ENCODE measurements at regions not wholly inside any gene's neighbourhood (a gene's known extent, or its start where the extent isn't known, plus 50 kb on each side); places are given as distances from the start of the nearest gene placed in this dataset.
"Not testable (repeated sequence)": the region's sequence is repeated elsewhere in the genome, so short reads cannot be mapped to it uniquely, and the experiment has no call there.

DNA sequence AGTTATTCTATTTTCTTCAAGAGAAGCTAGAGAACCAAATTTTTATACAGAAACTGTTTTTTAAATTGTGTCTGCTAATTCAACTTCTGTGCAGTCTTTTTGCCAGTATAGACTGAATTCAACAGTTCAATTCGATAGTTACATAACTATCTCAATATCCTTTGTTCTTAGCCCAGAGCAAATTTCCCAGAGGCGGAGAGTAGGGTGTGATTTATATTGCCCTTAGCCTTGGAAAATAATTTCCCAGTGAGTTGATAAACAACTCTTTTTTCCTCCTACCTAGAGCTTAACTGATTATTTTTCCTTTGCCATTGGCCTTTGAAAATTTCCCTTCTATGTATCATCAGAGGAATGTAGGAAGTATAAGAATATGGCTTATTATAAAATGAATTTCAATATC lies 420.5 kb downstream of the NSUN3 start:
- DNase-seq (ENCODE audit: low read depth in 3 of 3, low spot score in 1 of 3), result no peak

DNA sequence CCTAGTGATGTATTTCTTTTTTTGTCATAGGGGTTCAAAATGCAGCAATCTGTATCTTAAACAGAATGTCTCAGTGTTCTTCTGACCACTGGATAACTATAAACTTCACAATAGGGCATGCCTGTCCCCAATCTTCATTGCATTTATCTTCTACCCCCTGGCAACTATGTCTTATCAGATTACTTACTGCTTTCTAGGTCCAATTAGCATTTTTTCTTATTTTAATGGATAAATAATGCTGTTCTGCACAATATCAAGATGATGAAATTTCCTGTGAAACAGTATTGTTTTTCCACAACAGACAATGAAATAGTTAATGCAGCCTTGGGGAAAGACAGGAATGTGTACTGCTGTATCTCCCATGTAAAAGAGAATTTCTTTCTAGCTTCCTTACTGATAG lies 432.1 kb downstream of the NSUN3 start:
- DNase-seq (ENCODE audit: low read depth in 3 of 3, low spot score in 1 of 3), result no peak

DNA sequence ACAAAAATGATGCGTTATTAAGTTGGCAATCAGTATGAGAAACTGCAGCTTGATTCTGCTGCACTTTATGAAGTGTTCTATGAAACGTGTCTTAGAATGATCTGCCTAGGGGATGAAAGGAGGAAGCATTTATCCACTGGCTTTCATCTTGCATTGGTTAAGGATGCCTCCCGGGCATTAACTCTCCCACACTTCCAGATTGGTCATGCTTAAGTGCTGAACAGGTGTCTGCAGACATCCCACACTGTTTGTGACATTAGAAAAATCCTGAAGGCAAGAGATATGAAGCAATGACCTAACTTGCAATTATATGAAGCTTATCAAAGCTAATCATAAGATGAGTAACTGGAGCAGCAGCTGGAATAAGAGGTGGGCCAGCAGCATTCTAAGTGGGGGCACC lies 437.3 kb downstream of the NSUN3 start:
- no peak for DNase-seq (ENCODE audit: low read depth in 3 of 3, low spot score in 1 of 3)

DNA sequence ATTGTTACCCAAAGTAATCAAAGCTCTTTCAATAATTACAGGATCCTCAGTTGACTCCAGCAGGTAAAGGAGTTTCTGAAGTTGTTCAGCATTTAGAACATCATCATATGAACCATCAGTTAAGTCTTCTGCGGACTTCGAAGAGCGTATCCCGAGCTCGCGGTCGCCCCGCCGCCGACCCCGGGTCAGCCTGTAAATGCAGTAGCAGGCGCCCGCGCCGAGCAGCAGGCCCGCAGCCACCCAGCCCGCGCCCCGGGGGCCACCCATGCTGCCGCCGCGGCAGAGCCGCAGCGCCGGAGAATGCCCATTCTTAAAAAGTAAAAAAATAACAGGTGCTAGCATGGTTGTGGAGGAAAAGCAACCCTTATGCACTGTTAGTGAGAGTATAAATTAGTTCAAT lies 444.5 kb downstream of the NSUN3 start:
- not testable (repeated sequence) for DNase-seq (ENCODE audit: low read depth in 3 of 3, low spot score in 1 of 3)

DNA sequence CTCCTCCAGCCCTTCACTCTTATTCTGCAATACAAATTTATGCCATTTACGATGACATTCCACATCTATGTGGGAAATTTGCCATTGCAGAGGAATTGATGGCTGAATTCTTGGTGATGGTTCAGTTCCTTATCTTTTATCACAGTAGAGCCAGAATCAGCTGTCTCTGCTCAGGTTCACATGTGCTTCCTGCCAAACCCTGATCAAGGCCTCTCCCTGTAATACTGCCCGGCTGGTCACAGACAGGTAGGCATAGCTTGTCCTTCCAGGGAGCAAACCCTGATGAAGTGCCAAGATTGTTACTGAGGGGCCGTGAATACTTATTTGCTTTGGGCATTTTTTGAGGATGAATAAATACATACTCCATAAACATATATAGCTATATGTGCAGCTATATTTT lies 450.0 kb downstream of the NSUN3 start:
- DNase-seq (ENCODE audit: low read depth in 3 of 3, low spot score in 1 of 3), result no peak

DNA sequence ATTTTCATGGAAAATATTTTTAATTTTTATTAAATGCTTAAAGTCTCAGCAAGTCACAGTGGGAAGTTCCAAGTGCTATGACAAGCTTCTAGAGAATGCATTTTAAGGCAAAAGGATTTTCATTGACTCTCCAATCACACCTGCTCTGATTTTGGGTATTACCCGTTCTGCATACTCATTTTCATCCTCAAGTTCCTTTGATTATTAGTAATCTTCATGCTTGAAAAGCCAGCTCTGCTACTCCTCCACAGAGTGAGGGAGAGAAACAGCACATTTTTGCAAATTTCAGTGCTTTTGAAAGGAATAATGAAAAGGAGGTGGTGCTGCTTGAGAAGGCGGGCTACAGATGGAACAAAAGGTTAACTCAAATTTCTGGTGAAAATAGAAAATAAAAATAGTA lies 450.7 kb downstream of the NSUN3 start:
- DNase-seq (ENCODE audit: low read depth in 3 of 3, low spot score in 1 of 3), result no peak

DNA sequence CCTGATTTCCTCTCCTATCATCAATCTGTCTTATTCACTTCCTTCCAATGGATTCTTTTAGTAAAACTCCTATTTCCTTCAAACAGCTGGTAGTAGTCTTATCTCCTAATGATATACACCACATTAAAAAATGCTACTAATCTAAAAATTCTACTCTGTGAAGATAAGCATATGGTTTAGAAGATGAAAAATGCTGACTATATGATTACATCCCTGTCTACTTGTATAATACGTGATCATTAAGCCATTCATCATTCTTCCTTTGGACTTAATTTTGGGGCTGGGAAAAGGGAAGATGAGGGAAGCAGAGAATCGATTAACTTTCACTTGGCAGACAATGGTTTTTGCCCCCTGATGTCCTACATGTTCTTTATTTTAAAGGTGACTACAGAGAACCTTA lies 453.1 kb downstream of the NSUN3 start:
- DNase-seq (ENCODE audit: low read depth in 3 of 3, low spot score in 1 of 3), result no peak

DNA sequence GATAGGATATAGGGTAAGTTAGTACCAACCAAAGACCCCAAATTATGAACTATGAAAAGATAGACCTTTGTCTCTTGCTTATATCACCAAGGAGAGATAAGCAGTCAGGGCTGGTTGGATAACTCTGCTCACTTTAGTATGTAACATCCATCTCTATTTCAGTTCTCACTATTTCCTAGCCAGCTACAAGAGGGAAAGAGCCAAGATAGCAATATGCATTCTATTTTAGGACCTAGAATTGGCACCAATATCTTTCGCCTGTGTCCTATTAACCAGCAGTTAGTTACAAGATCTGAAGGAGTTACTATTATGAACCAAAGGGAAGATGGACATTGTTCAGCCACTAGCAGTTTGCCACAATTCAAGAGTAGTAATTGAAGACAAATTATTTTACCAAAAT lies 457.5 kb downstream of the NSUN3 start:
- DNase-seq (ENCODE audit: low read depth in 3 of 3, low spot score in 1 of 3), result no peak

DNA sequence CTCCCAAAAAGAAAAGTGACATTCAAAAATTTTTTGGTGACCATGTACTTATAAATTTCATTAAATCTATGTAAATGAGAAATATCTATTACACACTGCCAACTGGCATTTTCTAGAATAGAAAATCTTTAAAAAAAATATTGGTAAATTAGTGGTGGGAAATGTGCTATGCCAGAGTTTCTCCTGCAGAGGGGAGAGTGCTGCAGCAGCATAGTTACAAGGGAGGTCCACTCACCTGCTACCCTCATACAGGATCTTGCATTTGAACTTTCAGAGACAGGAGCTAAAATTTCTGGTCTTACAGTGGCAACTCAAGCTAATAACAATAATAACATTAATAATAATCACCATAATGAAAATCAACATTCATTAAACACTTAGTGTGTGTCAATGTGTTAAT lies 459.6 kb downstream of the NSUN3 start:
- DNase-seq (ENCODE audit: low read depth in 3 of 3, low spot score in 1 of 3), result no peak

DNA sequence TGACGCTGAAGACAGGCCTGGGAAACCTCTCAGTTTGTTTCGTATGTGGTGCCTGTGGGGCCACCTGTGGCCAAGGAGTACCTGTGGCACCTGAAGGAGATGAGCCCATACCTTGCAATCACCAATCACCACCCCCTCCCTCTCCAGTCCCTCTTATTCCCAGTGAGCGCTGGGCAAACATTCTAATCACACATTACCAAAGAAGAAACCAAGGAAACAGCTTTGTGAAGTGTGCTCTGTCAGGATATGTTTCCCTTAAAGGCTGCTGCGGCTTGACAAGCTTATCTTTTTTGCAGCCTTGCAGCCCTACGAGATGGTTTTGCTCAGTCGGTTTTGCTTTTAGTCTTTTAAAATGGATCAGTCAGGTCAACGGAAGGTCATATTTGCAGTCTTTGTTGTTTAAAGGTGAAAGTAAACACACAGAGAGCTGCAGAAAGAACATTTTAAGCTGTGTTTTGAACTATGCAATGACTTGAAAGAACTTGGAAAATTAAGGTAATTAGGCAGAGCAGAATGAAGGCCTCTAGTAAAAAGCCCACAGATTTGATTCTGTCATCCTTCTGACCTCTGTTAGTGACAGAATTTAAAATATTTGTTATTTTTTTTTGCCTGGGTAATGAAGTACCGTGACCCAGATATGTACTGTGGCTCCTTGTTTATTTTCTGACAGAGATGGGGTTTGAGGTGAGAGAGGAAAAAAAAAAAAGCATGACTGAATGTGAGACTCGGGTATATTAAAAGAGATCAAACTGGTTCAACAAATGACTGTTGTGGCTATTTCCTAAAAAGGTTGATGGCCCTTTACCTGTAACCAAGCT lies 461.4 kb downstream of the NSUN3 start:
- DNase-seq (ENCODE audit: low read depth in 3 of 3, low spot score in 1 of 3), result no peak

DNA sequence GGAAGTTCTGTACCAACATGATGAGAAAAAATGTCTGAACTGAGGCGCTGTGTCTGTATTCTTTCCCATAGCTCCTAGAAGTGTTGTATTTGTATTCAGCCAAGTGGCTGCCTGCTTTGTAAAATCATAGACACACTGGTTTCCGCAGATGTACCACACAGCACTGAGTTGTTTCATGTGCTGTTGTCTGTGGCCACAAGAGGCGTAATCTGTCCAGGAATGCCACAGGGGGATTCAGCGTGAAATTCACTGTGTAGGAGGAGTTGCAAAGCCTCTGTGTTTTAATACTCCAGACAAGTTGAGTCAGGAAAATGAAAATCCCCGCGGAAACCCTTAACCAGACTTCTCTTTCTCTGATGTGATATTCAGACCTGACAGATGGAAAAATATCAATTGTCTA lies 462.2 kb downstream of the NSUN3 start:
- DNase-seq (ENCODE audit: low read depth in 3 of 3, low spot score in 1 of 3), result no peak

DNA sequence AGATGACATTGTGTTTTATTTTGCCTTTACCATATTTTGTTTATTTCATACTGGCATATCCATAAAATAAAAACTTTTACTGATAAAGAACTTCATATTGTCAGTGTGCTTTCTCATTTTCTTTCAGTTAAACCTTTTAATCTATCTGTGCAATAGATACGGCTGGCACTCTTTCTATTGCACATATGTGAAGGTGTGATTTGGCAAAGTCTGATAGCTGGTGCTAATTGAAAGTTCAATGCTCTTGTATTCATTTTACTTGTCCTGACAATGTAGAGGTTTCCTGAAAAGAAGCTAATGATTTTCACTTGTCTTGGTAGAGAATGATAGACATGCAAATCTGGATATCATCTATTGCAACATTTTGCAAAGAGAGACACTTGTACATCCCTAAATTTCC lies 467.0 kb downstream of the NSUN3 start:
- DNase-seq (ENCODE audit: low read depth in 3 of 3, low spot score in 1 of 3), result no peak

DNA sequence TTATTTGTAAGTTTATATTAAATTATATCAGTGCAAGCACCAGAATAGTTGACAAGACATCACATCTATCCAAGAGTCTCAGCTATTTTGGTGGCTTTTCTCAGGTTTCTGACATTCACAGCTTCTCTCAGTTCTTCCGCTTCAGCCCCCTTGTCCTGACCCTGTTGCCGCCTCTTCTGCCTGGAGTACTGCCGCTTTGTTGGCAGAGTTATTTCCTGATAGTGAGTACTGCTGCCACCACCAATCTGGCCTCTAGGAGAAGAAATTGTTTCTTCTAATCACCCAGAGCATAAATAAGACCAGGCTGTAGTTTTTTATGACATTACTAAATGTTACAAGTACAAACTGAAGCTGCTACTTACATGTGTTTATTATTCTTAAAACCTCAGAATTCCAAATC lies 470.1 kb downstream of the NSUN3 start:
- DNase-seq (ENCODE audit: low read depth in 3 of 3, low spot score in 1 of 3), result no peak

DNA sequence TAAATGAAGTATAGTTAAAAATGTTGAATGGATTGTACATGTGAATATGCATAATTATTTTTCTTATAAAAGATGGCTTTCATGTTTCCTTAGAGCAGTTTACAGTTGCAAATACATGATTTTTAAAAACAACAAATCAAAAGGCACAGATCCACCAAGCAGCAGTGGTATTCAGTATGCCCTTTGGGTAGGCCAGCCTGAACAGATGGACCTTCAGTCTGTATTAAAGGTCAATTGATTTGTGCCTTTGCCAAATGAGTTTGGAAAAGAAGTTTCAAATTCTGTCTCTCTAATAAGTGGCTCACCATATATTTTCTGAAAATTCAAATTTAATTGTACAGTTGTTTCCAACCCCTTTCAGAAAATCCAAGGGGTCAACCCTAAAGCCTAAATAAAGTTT lies 477.1 kb downstream of the NSUN3 start:
- no peak for DNase-seq (ENCODE audit: low read depth in 3 of 3, low spot score in 1 of 3)

DNA sequence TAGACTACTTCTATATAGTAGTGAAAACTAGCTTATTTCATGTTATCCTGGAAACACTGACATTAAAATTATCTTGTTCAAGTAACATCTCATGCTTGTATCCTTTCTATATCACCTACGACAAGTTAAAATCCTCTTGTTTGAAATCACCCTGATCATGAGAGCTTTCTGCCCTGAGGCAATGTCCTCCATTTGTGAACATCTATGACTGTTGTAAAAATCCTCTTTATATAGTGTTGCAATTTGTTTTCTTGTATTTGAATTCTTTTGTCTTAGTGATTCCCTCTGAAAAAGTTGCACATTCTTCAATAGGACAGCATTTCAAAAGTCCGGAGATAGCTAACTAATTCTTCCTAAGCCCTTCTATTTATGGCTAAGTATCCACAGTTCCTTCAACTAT lies 480.3 kb downstream of the NSUN3 start:
- DNase-seq (ENCODE audit: low read depth in 3 of 3, low spot score in 1 of 3), result no peak

DNA sequence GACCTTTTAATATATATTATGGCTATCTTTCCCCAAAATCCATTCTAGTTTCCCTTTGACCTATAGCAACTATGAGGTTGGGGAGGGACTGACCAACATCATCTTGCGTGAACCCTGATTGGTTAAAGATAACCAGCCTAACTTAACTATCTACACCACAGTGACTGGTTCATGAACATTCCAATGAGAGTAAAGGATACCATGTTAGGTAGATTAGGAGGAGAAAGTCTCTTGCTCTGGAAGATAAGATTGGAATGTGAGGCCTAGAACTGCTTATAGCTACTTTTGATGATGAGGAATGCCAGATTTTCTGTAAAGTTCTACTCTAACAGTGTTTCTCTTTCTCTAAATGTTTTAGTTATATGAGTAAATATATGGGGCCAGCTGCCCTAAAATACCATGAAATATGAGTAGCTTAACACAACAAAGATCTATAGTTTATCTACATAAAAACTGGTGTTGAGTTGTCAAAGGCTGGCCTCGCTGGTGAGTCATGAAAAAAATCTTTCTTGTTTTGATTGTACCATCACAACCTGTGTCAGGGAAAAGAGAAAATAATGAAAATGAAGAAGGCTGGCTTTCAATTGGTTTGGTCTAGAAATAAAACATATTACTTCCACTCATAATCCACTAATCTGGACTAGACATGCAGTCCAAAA lies 481.4 kb downstream of the NSUN3 start:
- no peak for DNase-seq (ENCODE audit: low read depth in 3 of 3, low spot score in 1 of 3)

DNA sequence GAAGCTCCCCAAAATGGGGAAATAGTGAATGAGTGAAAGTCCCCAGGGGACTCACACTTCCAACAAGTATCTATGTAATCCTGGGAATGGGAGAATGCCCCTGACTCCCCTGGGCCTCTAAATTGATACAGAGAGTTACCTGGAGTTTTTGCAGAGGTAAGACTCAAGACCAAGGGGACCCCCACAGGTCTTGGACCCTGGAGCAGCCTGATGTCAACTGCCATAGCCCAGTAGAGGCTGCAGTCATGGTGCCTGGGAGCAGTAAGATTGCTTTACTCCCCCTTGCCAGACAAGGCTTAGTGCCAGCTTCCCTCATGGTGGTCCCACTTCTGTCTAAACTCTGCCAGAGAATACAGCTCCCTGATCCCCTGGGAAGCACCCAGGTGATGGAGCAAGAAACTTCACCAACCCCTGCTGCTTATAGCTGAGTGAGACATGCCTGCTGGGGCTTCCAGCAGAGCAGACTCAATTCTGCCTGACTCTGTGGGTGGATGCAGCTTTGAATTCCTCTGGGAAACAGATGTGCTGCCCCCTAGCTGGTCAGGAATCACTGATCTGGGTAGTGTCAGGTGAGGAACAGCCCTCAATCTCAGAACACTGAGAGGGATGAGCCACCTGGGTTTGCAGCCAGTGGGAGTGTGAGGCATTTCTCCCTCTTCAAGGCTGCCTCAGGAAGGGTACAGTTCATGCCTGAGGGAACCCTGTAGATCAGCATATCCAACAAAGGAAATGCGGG lies 485.9 kb downstream of the NSUN3 start:
- no peak for DNase-seq (ENCODE audit: low read depth in 3 of 3, low spot score in 1 of 3)

DNA sequence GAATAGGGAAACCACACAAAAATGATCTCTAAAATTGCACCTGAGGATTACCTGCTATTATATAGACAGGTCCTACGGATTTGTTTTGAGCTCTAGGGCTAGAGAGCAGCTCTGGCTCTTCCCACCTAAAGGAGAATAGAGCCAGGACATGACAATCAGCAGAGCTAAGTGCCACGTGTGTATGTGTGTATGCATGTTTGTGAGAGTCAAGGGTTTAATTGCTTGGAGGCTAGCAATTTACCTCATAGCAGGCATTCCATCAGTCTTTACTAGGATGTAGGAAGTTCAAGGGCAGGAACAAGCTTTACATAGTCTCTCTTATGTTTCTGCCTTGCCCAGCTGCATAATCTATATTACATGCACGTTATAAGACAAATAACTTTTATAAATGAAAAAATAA lies 498.2 kb downstream of the NSUN3 start:
- DNase-seq (ENCODE audit: low read depth in 3 of 3, low spot score in 1 of 3), result no peak

DNA sequence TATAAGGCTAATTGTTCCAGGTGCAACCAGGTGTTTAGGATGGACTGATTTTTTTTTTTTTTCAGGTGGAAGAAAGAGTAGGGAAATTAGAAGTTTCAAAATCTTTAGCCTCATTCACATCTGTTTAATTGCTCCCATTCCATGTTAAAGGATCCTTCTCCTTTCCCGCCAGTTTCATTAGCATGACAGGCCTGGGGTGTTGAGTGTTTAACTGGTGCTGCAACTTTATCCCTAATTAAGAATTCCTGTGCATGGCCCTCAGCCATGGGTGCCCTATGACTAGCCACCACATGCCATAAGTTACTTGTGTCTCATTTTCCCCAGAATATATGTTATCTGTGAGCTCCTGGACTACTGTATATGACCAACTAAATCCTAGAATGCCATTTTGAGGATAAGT lies 501.4 kb downstream of the NSUN3 start:
- no peak for DNase-seq (ENCODE audit: low read depth in 3 of 3, low spot score in 1 of 3)

DNA sequence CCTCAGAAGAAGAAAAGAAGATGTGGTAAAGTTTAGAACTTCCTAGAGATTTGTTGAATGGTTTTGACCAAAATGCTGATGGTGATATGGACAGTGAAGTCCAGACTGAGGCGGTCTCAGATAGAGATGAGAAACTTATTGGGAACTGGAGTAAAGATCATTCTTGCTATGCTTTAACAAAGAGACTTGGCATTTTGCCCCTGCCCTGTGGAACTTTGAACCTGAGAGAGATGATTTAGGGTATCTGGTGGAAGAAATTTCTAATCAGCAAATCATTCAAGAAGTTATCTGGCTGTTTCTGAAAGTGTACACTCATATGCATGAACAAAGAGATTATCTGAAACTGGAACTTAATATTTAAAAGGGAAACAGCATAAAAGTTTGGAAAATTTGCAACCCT lies 505.2 kb downstream of the NSUN3 start:
- DNase-seq (ENCODE audit: low read depth in 3 of 3, low spot score in 1 of 3), result no peak

DNA sequence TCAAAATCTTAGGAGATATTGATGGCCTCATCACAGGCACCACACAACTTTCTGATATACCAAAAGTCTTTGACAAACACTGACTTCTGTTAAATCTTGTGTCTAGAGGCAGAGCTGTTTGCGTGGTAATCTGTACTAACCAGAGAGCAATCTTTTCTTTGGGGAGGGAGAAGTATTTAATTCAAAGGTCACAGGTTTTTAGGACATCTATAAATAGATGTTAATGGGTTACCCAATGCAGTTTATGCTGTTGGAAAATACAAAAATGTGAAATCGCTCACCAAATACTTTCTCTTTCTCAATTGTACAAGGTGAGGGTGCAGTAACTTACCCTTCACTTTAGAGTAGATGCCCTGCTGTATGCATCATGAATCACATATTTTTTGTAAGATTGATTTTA lies 510.5 kb downstream of the NSUN3 start:
- no peak for DNase-seq (ENCODE audit: low read depth in 3 of 3, low spot score in 1 of 3)

DNA sequence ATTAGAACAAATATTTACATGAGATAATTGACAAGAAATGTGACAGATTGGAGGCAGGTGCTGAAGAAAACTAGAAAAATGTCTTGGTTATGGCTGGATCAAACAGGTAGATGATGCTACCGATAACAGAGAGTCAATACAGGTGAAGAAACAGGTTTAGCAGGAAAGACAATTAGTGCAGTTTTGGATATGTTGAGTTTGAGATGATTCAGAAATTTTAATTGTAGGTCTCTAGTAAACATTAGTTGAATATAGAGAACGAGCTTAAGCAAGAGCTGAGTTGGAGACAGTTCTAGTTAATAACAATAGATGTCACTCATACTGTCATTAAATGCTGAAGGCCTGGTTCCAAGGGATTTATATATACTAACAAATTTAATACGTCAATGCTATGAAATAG lies 524.4 kb downstream of the NSUN3 start:
- DNase-seq (ENCODE audit: low read depth in 3 of 3, low spot score in 1 of 3), result no peak
